ENCODE measurements at regions not wholly inside any gene's neighbourhood (a gene's known extent, or its start where the extent isn't known, plus 50 kb on each side); places are given as distances from the start of the nearest gene placed in this dataset.

- no peak overlapping the region for H3K27ac ChIP-seq
- TF ChIP-seq CTCF (conservative IDR thresholded peaks at IDR 0.05) (no peak; the same call in 1 of the 2 replicates), ZFX (IDR thresholded peaks at IDR 0.05) (no peak)
These were observed 370.6 kb upstream of the MAN1A1 start for GRCh38 chr6:119720160-119720559.

GRCh38 chr6:119717942-119718341, 368.4 kb upstream of the MAN1A1 start:
- H3K27ac ChIP-seq = no peak overlapping the region
- no peak for TF ChIP-seq CTCF (conservative IDR thresholded peaks at IDR 0.05)
- no peak for TF ChIP-seq ZFX (IDR thresholded peaks at IDR 0.05)

GRCh38 chr6:119716668-119717270, 367.2 kb upstream of the MAN1A1 start:
- H3K27ac ChIP-seq = no peak overlapping the region
- TF ChIP-seq CTCF (conservative IDR thresholded peaks at IDR 0.05) (no peak), ZFX (IDR thresholded peaks at IDR 0.05) (no peak)

- H3K27ac ChIP-seq = no peak overlapping the region
- no peak for TF ChIP-seq ZFX (IDR thresholded peaks at IDR 0.05)
- TF ChIP-seq CTCF (conservative IDR thresholded peaks at IDR 0.05) = no peak
These were observed 364.3 kb upstream of the MAN1A1 start for GRCh38 chr6:119713903-119714302.

GRCh38 chr6:119686644-119687043, 337.1 kb upstream of the MAN1A1 start:
- H3K27ac ChIP-seq = no peak overlapping the region
- TF ChIP-seq CTCF (conservative IDR thresholded peaks at IDR 0.05) (no peak), ZFX (IDR thresholded peaks at IDR 0.05) (no peak)

GRCh38 chr6:119686240-119686639, 336.7 kb upstream of the MAN1A1 start:
- TF ChIP-seq ZFX (IDR thresholded peaks at IDR 0.05) = no peak
- TF ChIP-seq CTCF (conservative IDR thresholded peaks at IDR 0.05) = no peak

GRCh38 chr6:119683671-119684070, 334.1 kb upstream of the MAN1A1 start:
- H3K27ac ChIP-seq = no peak overlapping the region

More at GRCh38 chr6:119686240-119686639, 336.7 kb upstream of the MAN1A1 start:
- no peak overlapping the region for H3K27ac ChIP-seq

More at GRCh38 chr6:119683671-119684070, 334.1 kb upstream of the MAN1A1 start:
- TF ChIP-seq CTCF (conservative IDR thresholded peaks at IDR 0.05) = no peak
- TF ChIP-seq ZFX (IDR thresholded peaks at IDR 0.05) = no peak

Measured in C4-2B (cell line).